B cell (primary cell): ENCODE measurements at regions not wholly inside any gene's neighbourhood (a gene's known extent, or its start where the extent isn't known, plus 50 kb on each side); places are given as distances from the start of the nearest gene placed in this dataset.

Experiments used
- EZH2 ChIP-seq: IDR thresholded peaks from 2 replicates; pipeline ENCODE4 v1.6.1; 2012; ENCODE audit warnings: borderline replicate concordance, low read depth, mild to moderate bottlenecking, moderate library complexity, low read length; ENCODE audit not compliant: insufficient read depth, poor library complexity, severe bottlenecking
- TF ChIP-seq, protein P1 (sequence below): fragments of 200-600 bp; IDR thresholded peaks from one replicate; pipeline ENCODE4 v1.8.0; 2022; ENCODE audit warnings: antibody characterized with exemption, mild to moderate bottlenecking

DNA sequence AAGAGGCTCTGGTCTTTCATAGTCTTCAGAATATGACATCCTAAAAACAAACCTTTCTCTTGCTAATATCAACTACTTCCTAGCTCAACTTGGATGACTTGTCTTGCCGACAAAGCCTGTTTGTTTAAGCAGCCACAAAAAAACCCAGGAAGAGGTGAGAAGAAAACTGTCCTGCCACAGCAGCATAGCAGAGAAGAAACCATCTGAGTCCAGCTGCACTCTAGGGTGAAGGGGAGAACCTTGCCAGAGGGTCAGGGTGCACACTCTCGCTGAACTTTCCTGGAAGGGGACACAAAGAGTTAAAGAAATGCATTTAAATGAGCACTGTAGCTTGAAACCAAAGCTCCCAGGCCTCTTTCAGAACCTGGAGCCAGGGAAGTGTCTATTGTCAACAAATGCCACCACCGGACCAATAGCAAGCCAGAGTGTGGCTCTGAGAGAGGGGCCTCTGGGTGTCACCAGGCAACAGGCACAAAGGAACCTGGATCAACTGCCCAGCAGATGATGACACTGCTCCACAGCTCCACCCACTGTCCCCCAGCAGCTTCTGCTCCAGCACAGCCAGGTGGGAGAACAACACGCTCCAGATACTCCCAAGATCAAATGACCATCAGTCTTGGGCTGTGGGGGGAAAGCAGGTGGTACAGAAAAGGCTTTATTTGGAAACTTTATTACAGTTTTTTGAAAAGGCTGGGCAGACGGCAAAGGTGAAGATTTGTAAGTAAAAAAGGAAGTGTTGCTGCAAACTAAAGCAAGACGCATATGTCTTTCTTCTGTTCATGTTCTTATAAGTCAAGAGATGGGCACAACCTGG is 105.7 kb downstream of the RASSF10 start:
- TF ChIP-seq, protein P1, sequence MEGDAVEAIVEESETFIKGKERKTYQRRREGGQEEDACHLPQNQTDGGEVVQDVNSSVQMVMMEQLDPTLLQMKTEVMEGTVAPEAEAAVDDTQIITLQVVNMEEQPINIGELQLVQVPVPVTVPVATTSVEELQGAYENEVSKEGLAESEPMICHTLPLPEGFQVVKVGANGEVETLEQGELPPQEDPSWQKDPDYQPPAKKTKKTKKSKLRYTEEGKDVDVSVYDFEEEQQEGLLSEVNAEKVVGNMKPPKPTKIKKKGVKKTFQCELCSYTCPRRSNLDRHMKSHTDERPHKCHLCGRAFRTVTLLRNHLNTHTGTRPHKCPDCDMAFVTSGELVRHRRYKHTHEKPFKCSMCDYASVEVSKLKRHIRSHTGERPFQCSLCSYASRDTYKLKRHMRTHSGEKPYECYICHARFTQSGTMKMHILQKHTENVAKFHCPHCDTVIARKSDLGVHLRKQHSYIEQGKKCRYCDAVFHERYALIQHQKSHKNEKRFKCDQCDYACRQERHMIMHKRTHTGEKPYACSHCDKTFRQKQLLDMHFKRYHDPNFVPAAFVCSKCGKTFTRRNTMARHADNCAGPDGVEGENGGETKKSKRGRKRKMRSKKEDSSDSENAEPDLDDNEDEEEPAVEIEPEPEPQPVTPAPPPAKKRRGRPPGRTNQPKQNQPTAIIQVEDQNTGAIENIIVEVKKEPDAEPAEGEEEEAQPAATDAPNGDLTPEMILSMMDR = no peak
- TF ChIP-seq EZH2 = no peak
